KMS-11 (cell line): ENCODE measurements at regions not wholly inside any gene's neighbourhood (a gene's known extent, or its start where the extent isn't known, plus 50 kb on each side); places are given as distances from the start of the nearest gene placed in this dataset.

Source experiments
- H2AFZ ChIP-seq: fragments of 200-600 bp; sonication (generic); 2 replicates; pipeline ENCODE4 v1.6.1; 2016; ENCODE audit warnings: antibody characterized with exemption, mixed run types, low read depth
- H3K27ac ChIP-seq: fragments of 200-600 bp; sonication (generic); 2 replicates; pipeline ENCODE4 v1.6.1; 2016; ENCODE audit warnings: mild to moderate bottlenecking, mixed run types
- H3K27me3 ChIP-seq: fragments of 200-600 bp; sonication (generic); 2 replicates; pipeline ENCODE4 v1.6.1; 2017; ENCODE audit warnings: mild to moderate bottlenecking, low read depth, mixed run types, moderate library complexity; ENCODE audit not compliant: insufficient read depth
- H3K36me3 ChIP-seq: fragments of 200-600 bp; sonication (generic); 2 replicates; pipeline ENCODE4 v1.6.1; 2017; ENCODE audit warnings: mild to moderate bottlenecking, mixed run types; ENCODE audit not compliant: insufficient read depth
- H3K4me1 ChIP-seq: fragments of 200-600 bp; sonication (generic); 2 replicates; pipeline ENCODE4 v1.6.1; 2016; ENCODE audit warnings: mild to moderate bottlenecking, low read depth, mixed run types; ENCODE audit not compliant: poor library complexity, severe bottlenecking
- H3K4me2 ChIP-seq: fragments of 200-600 bp; sonication (generic); 2 replicates; pipeline ENCODE4 v1.7.0; 2016; ENCODE audit warnings: mild to moderate bottlenecking, mixed run types
- H3K4me3 ChIP-seq: fragments of 200-600 bp; sonication (generic); IDR thresholded peaks from 2 replicates; pipeline ENCODE4 v1.6.1; 2017; ENCODE audit warnings: low read depth, low read length, mixed read lengths; ENCODE audit not compliant: insufficient read depth
- H3K79me2 ChIP-seq: fragments of 200-600 bp; sonication (generic); 2 replicates; pipeline ENCODE4 v1.6.1; 2016; ENCODE audit warnings: low read depth, mixed run types; ENCODE audit not compliant: insufficient read depth
- H3K9ac ChIP-seq: fragments of 200-600 bp; sonication (generic); 2 replicates; pipeline ENCODE4 v1.6.1; 2016; ENCODE audit warnings: mild to moderate bottlenecking, mixed run types
- H4K20me1 ChIP-seq: fragments of 200-600 bp; sonication (generic); 2 replicates; pipeline ENCODE4 v1.6.1; 2016; ENCODE audit warnings: mild to moderate bottlenecking, mixed run types; ENCODE audit not compliant: insufficient read depth
- CTCF ChIP-seq: fragments of 200-600 bp; sonication (generic); conservative IDR thresholded peaks from 2 replicates; pipeline ENCODE4 v1.6.1; 2017; ENCODE audit warnings: low read depth, mild to moderate bottlenecking, antibody characterized with exemption, low read length, moderate library complexity, mixed read lengths

DNA sequence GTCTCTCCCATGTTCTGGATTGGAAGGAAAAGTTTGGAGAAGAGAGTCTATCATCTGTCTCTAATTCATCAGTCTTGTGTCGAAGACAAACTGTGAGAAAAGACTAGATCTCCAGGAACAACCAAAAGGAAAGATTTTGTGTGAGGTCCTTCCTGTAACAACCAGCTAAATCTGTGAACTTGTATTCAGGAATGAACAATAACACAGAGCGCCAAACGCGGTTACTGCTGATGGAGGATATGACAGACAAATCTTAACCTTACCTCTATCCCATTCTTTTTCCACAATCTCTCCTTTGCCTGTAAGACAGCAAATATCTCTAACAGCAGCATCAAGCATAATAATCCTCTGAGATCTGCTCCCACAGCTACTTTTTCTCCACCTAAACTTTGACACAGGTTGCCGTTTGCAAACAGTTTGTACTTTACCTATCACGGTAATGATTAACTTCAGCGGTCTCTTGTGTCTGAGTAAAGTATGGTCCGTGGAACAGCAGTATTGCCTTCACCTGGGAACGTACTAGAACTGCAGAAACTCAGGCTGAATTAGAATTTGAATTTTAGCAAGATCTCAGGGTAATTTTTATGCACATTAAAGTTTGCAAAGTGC is 387.6 kb downstream of the ELAVL2 start:
- Histone ChIP-seq H3K36me3 (no peaks in the 10 kb centered on the region), H3K79me2 (no peaks in the 10 kb centered on the region), H3K4me1 (peaks cover 5% of the 10 kb centered on the region), H3K4me3 (no peak overlapping the region), H3K27me3 (no peaks in the 10 kb centered on the region), H3K27ac (no peak overlapping the region), H4K20me1 (no peaks in the 10 kb centered on the region), H3K4me2 (no peak overlapping the region), H3K9ac (no peak overlapping the region), H2AFZ (no peak overlapping the region)
- no peak for TF ChIP-seq CTCF

- Histone ChIP-seq H4K20me1 (no peaks in the 10 kb centered on the region), H3K4me2 (no peak overlapping the region), H3K36me3 (no peaks in the 10 kb centered on the region), H3K79me2 (no peaks in the 10 kb centered on the region), H3K9ac (no peak overlapping the region), H3K27me3 (no peaks in the 10 kb centered on the region), H3K4me1 (no peaks in the 10 kb centered on the region), H3K4me3 (no peak overlapping the region), H3K27ac (no peak overlapping the region), H2AFZ (no peak overlapping the region)
- no peak for TF ChIP-seq CTCF
Measured at GRCh38 chr9:23441275-23441674, 384.8 kb downstream of the ELAVL2 start.

GRCh38 chr9:23444658-23445057 is 381.4 kb downstream of the ELAVL2 start:
- no peak overlapping the region for H3K9ac ChIP-seq
- H3K36me3 ChIP-seq, result no peaks in the 10 kb centered on the region
- no peak overlapping the region for H2AFZ ChIP-seq
- TF ChIP-seq CTCF, result no peak
- no peaks in the 10 kb centered on the region for H3K79me2 ChIP-seq
- H3K4me3 ChIP-seq, result no peak overlapping the region
- no peak overlapping the region for H3K4me2 ChIP-seq
- H3K27me3 ChIP-seq, result no peaks in the 10 kb centered on the region; the same call in 1 of the 2 replicates
- H3K4me1 ChIP-seq, result no peaks in the 10 kb centered on the region
- no peaks in the 10 kb centered on the region for H4K20me1 ChIP-seq
- H3K27ac ChIP-seq, result no peak overlapping the region

- Histone ChIP-seq H2AFZ (no peak overlapping the region), H3K36me3 (no peaks in the 10 kb centered on the region), H3K4me3 (no peak overlapping the region), H3K27ac (no peak overlapping the region), H3K79me2 (no peaks in the 10 kb centered on the region), H3K27me3 (no peaks in the 10 kb centered on the region; the same call in 1 of the 2 replicates), H3K9ac (no peak overlapping the region), H3K4me2 (no peak overlapping the region), H4K20me1 (no peaks in the 10 kb centered on the region), H3K4me1 (no peaks in the 10 kb centered on the region)
- no peak for TF ChIP-seq CTCF
Measured at GRCh38 chr9:23447166-23447565, 378.9 kb downstream of the ELAVL2 start.
